Astrocyte of the spinal cord (primary cell): ENCODE measurements at regions not wholly inside any gene's neighbourhood (a gene's known extent, or its start where the extent isn't known, plus 50 kb on each side); places are given as distances from the start of the nearest gene placed in this dataset.

Experiments used
- DNase-seq: peaks from one replicate; pipeline ENCODE4 v3.0.0; 2011; ENCODE audit warnings: low read depth, low spot score
- H3K4me3 ChIP-seq: 2 replicates; pipeline ENCODE4 v1.5.1; 2011; ENCODE audit warnings: low read depth, mild to moderate bottlenecking, low read length, moderate library complexity
- in situ Hi-C: cut with HindIII; loops from 2 replicates; pipeline ENCODE4 v1.10.0; 2017; ENCODE audit warnings: low sequenced_read_pairs
- TF ChIP-seq, protein P1 (sequence below): IDR thresholded peaks from 2 replicates; pipeline ENCODE4 v1.5.1; 2012; ENCODE audit warnings: low read depth, mild to moderate bottlenecking, low read length, inconsistent platforms

DNA sequence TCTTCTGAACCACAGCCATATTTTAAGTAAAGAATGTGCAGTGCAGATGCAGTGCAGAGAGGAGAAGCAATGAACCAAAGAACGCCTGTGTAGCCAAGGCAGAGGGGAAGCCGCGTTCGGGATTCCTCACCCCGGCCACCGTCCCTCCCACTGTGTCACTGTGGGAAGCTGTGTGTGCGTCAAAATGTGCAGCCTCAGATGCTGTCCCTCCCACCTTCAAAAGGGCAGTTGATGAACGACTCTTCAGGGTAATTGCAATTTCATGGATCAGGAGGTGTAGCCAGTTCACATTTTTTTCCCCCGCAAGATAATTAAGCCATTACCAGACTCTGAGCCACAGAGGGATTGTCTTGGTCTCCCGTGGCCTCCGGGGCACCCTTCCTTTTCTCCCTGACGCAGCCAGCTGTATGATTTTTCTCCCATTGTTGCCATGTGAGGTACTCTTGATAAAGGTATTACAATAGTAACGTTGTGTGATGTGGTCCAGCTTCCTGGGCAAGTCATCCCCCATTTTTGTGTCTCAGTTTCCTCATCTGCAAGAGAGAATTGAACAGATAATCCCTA is 190.0 kb downstream of the FOXL1 start:
- H3K4me3 ChIP-seq: no peak overlapping the region
- peak; percentile 80 for DNase-seq
- TF ChIP-seq, protein P1, sequence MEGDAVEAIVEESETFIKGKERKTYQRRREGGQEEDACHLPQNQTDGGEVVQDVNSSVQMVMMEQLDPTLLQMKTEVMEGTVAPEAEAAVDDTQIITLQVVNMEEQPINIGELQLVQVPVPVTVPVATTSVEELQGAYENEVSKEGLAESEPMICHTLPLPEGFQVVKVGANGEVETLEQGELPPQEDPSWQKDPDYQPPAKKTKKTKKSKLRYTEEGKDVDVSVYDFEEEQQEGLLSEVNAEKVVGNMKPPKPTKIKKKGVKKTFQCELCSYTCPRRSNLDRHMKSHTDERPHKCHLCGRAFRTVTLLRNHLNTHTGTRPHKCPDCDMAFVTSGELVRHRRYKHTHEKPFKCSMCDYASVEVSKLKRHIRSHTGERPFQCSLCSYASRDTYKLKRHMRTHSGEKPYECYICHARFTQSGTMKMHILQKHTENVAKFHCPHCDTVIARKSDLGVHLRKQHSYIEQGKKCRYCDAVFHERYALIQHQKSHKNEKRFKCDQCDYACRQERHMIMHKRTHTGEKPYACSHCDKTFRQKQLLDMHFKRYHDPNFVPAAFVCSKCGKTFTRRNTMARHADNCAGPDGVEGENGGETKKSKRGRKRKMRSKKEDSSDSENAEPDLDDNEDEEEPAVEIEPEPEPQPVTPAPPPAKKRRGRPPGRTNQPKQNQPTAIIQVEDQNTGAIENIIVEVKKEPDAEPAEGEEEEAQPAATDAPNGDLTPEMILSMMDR: no peak
- in situ Hi-C loops: no loop called here

DNA sequence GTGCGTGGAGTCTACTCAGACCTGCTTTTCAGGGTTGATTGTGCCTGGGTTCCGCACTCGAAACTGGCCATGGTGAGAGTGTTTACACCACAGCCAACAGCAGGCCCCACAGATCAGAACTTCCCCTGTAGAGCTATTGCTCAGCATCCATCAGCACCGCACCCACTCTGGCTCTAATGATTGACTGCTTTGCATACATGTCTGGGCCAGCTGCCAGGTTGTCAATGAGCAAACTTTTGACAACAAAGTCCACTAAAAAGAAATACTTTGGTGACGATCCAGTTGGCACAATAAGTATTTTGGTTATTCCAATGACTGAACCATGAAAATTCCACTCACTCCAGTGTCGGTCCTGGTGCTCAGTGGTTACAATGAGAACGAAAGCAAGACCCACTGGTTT is 190.7 kb downstream of the FOXL1 start:
- no peak overlapping the region for H3K4me3 ChIP-seq
- TF ChIP-seq, protein P1: no peak
- peak; percentile 57 for DNase-seq
- in situ Hi-C loops: no loop called here

GRCh38 chr16:86771506-86772460 is 193.4 kb downstream of the FOXL1 start:
- TF ChIP-seq, protein P1: no peak
- no peak overlapping the region for H3K4me3 ChIP-seq
- DNase-seq: peak; percentile 61
- in situ Hi-C loops: no loop called here

GRCh38 chr16:86772671-86773353 is 194.5 kb downstream of the FOXL1 start:
- in situ Hi-C loops: no loop called here
- TF ChIP-seq, protein P1: no peak
- DNase-seq: peak; percentile 84
- no peak overlapping the region for H3K4me3 ChIP-seq

DNA sequence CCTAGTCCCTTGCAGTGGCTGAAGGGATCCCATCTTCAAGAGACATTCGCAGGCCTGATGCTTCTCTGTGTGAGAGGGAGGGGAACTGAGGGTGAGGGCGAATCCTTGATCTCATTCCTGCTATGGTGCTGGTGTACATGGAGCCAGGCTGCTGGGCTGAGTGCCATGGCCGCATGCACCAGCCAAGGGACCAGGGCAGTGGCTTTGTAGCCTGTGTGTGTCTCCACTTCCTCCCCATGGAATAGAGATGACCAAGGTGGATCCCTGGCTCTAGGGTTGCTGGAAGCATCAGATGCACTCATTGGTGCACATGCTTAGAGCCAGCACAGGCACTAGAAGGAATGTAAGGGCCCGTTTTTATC is 195.0 kb downstream of the FOXL1 start:
- in situ Hi-C loops: no loop called here
- no peak overlapping the region for H3K4me3 ChIP-seq
- no peak for DNase-seq
- TF ChIP-seq, protein P1: no peak

DNA sequence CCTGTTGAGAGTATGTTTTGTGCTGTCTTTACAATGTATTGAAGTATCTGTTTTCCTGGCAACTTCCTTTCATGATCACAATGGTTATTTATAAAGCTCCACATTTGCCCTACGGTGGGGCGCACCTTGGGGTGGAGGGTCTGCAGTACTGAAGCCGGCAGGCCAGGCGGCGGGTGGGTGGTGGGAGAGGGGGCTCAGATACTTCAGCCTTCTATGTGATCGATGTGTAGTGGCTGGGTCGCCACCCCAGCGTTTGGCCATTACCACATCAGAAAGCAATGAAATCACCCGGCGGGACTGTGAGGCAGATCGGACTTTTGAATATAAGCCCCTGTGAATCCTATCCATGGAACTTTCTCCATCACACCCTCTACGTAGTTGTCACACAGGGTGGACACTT is 196.6 kb downstream of the FOXL1 start:
- TF ChIP-seq, protein P1: no peak
- DNase-seq: no peak
- in situ Hi-C loops: no loop called here

More for the DNA sequence above, 196.6 kb downstream of the FOXL1 start:
- no peak overlapping the region for H3K4me3 ChIP-seq
